GM12892 (cell line): ENCODE measurements at regions not wholly inside any gene's neighbourhood (a gene's known extent, or its start where the extent isn't known, plus 50 kb on each side); places are given as distances from the start of the nearest gene placed in this dataset.

Experiments
- POLR2A ChIP-seq: IDR thresholded peaks from 2 replicates; pipeline ENCODE4 v1.6.1; 2011; ENCODE audit warnings: low read depth, low read length, control low read depth
- POLR2AphosphoS5 ChIP-seq: IDR thresholded peaks from 2 replicates; pipeline ENCODE4 v1.6.1; 2011; ENCODE audit warnings: low read depth, low read length, control low read depth
- TAF1 ChIP-seq: IDR thresholded peaks from 2 replicates; pipeline ENCODE4 v1.6.1; 2011; ENCODE audit warnings: low read depth, mild to moderate bottlenecking, control low read depth, low read length, borderline replicate concordance

- no peak for TF ChIP-seq POLR2AphosphoS5
- TF ChIP-seq POLR2A, result no peak
- no peak for TF ChIP-seq TAF1
Measured at GRCh38 chr15:88998980-88999713, 86.0 kb upstream of the MFGE8 start.
